Natural killer cell (primary cell): ENCODE measurements at regions not wholly inside any gene's neighbourhood (a gene's known extent, or its start where the extent isn't known, plus 50 kb on each side); places are given as distances from the start of the nearest gene placed in this dataset.
A peak's percentile ranks its signal among the peaks of the same experiment; 100 is the strongest.

Source experiments
- ATAC-seq, 3 donors: fragments of 150-1000 bp in 2 of 3; fragments of 200-7000 bp in 1 of 3; cut with Tn5 transposase; 1 replicate in 1 of 3; 2 replicates in 2 of 3; pipeline ENCODE4 v1.10.0; 2021; ENCODE audit warnings: mild to moderate bottlenecking in 2 of 3, moderate library complexity in 2 of 3
- DNase-seq, 2 donors: peaks; one replicate each; pipeline versions ENCODE4 v3.0.0 to v3.0.0-alpha.2; 2013 to 2021; ENCODE audit warnings: mixed read lengths in 1 of 2
- H3K27ac ChIP-seq: one replicate; pipeline ENCODE4 v1.5.1; 2013; ENCODE audit warnings: mild to moderate bottlenecking, low read length
- H3K27me3 ChIP-seq: one replicate; pipeline ENCODE4 v1.6.1; 2013; ENCODE audit warnings: low read length; ENCODE audit not compliant: control insufficient read depth, insufficient read depth
- H3K36me3 ChIP-seq: one replicate; pipeline ENCODE4 v1.6.1; 2013; ENCODE audit warnings: low read length; ENCODE audit not compliant: control insufficient read depth, insufficient read depth
- H3K4me1 ChIP-seq: one replicate; pipeline ENCODE4 v1.6.1; 2013; ENCODE audit warnings: low read length; ENCODE audit not compliant: control insufficient read depth, insufficient read depth
- H3K4me3 ChIP-seq: one replicate; pipeline ENCODE4 v1.5.1; 2013; ENCODE audit warnings: low read length
- H3K9me3 ChIP-seq: one replicate; pipeline ENCODE4 v1.6.1; 2013; ENCODE audit warnings: low read length; ENCODE audit not compliant: control insufficient read depth, insufficient read depth
- H3K27ac Mint-ChIP-seq, 2 donors: one replicate each; pipeline ENCODE4 v1.8.0; 2022; ENCODE audit warnings: mild to moderate bottlenecking in 2 of 2, mixed read lengths in 2 of 2, moderate library complexity in 1 of 2
- H3K27me3 Mint-ChIP-seq, 2 donors: one replicate each; pipeline ENCODE4 v1.8.0; 2022; ENCODE audit warnings: low read depth in 2 of 2, mixed read lengths in 2 of 2
- H3K36me3 Mint-ChIP-seq: one replicate; pipeline ENCODE4 v1.8.0; 2022; ENCODE audit warnings: mixed read lengths
- H3K4me1 Mint-ChIP-seq, 2 donors: one replicate each; pipeline ENCODE4 v1.8.0; 2022; ENCODE audit warnings: mixed read lengths in 2 of 2
- H3K4me3 Mint-ChIP-seq: one replicate; pipeline ENCODE4 v1.8.0; 2022; ENCODE audit warnings: mild to moderate bottlenecking, moderate library complexity, mixed read lengths
- H3K9me3 Mint-ChIP-seq, 2 donors: one replicate each; pipeline ENCODE4 v1.8.0; 2022; ENCODE audit warnings: mixed read lengths in 2 of 2
- CTCF ChIP-seq: fragments of 200-600 bp; IDR thresholded peaks from one replicate; pipeline ENCODE4 v1.8.0; 2022; ENCODE audit warnings: antibody characterized with exemption
- whole genome bisulfite sequencing: methylation state at CpG from one replicate; pipeline ENCODE4 v1.1.7; 2013; ENCODE audit warnings: missing lambda C conversion rate; ENCODE audit not compliant: insufficient coverage; 5-methylcytosine and 5-hydroxymethylcytosine counted together
- intact Hi-C: fragments of 100-400 bp; cut with micrococcal nuclease; formaldehyde crosslinking; loops from one replicate; pipeline ENCODE4 v1.14.2; 2022

GRCh38 chr11:134582770-134583095, 170.7 kb upstream of the B3GAT1 start:
- intact Hi-C loops = loop anchor here (10.0 kb wide), 1 partner anchor 358 kb away; the partner anchor contains the start of genes NCAPD3 and VPS26B
- Mint-ChIP-seq H3K4me3 (peak overlapping the region; percentile 88), H3K4me1 (peaks cover 49 to 59% of the 10 kb centered on the region in 2 donors), H3K27ac (peak overlapping the region; percentile 86 to 89), H3K36me3 (no peaks in the 10 kb centered on the region), H3K9me3 (no peaks in the 10 kb centered on the region), H3K27me3 (peaks cover 8 to 23% of the 10 kb centered on the region in 2 donors)
- ATAC-seq (peak in 1 of 3 donors; percentile 16), DNase-seq (no peak)
- no peaks in the 10 kb centered on the region for H3K9me3 ChIP-seq
- no peaks in the 10 kb centered on the region for H3K36me3 ChIP-seq
- H3K4me1 ChIP-seq = peaks cover 47% of the 10 kb centered on the region
- peak overlapping the region; percentile 72 for H3K27ac ChIP-seq
- 83% methylated on average over 1 of the region's 1 CpG for WGBS
- TF ChIP-seq CTCF = no peak
- no peaks in the 10 kb centered on the region for H3K27me3 ChIP-seq
- H3K4me3 ChIP-seq = no peak overlapping the region

GRCh38 chr11:134581966-134582769, 170.1 kb upstream of the B3GAT1 start:
- DNase-seq (peak; percentile 25 to 51), ATAC-seq (peak; percentile 80 to 86 (median 84))
- TF ChIP-seq CTCF = no peak
- Mint-ChIP-seq H3K4me3 (peak overlapping the region; percentile 88), H3K36me3 (no peaks in the 10 kb centered on the region), H3K4me1 (peaks cover 49 to 59% of the 10 kb centered on the region in 2 donors), H3K27me3 (peaks cover 8 to 23% of the 10 kb centered on the region in 2 donors), H3K27ac (peak overlapping the region; percentile 86 to 89), H3K9me3 (no peaks in the 10 kb centered on the region)
- Histone ChIP-seq H3K36me3 (no peaks in the 10 kb centered on the region), H3K4me3 (no peak overlapping the region), H3K4me1 (peaks cover 47% of the 10 kb centered on the region), H3K27ac (peak overlapping the region; percentile 72), H3K9me3 (no peaks in the 10 kb centered on the region), H3K27me3 (no peaks in the 10 kb centered on the region)
- WGBS = 64% methylated on average over 11 of the region's 11 CpGs
- intact Hi-C loops = loop anchor here (10.0 kb wide), 1 partner anchor 357 kb away; the partner anchor contains the start of genes NCAPD3 and VPS26B

- H3K4me3 Mint-ChIP-seq = no peak overlapping the region
- 94% methylated on average over 9 of the region's 9 CpGs for WGBS
- no peak for TF ChIP-seq CTCF
Observed at GRCh38 chr11:134581121-134581626, 169.1 kb upstream of the B3GAT1 start.

More at GRCh38 chr11:134581121-134581626, 169.1 kb upstream of the B3GAT1 start:
- H3K4me3 ChIP-seq = no peak overlapping the region
- peak overlapping the region in 1 of 2 donors; percentile 89 for H3K27ac Mint-ChIP-seq
- H3K36me3 Mint-ChIP-seq = no peaks in the 10 kb centered on the region
- H3K4me1 Mint-ChIP-seq = peaks cover 49 to 53% of the 10 kb centered on the region in 2 donors
- H3K27me3 ChIP-seq = no peaks in the 10 kb centered on the region
- H3K27ac ChIP-seq = no peak overlapping the region
- ATAC-seq (no peak), DNase-seq (no peak)
- intact Hi-C loops = loop anchor here (10.0 kb wide), 1 partner anchor 356 kb away; the partner anchor contains the start of genes NCAPD3 and VPS26B
- H3K36me3 ChIP-seq = no peaks in the 10 kb centered on the region
- H3K9me3 Mint-ChIP-seq = no peaks in the 10 kb centered on the region
- no peaks in the 10 kb centered on the region for H3K9me3 ChIP-seq
- peaks cover 5 to 15% of the 10 kb centered on the region in 2 donors for H3K27me3 Mint-ChIP-seq
- peaks cover 47% of the 10 kb centered on the region for H3K4me1 ChIP-seq
